ENCODE measurements at regions not wholly inside any gene's neighbourhood (a gene's known extent, or its start where the extent isn't known, plus 50 kb on each side); places are given as distances from the start of the nearest gene placed in this dataset.

DNA sequence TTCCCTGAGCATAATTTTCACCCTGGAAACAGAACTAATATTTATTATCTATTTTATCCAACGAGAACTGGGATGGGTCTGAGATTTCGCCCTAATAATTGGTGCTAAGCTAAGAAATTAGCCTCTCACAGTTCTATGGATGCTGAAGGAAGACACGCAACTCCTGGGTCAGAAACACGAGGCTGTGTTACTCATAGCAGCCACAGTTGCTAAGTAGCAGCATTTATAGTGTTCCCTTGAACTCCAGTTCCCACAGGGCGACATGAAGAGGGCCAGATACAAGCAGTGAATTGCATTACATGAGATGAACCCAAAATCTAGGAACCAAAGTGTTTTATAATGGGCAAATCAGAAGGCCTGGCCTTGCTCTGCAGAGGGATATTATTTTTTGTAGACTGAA is 109.8 kb upstream of the AGR3 start:
- TF ChIP-seq, protein P1, sequence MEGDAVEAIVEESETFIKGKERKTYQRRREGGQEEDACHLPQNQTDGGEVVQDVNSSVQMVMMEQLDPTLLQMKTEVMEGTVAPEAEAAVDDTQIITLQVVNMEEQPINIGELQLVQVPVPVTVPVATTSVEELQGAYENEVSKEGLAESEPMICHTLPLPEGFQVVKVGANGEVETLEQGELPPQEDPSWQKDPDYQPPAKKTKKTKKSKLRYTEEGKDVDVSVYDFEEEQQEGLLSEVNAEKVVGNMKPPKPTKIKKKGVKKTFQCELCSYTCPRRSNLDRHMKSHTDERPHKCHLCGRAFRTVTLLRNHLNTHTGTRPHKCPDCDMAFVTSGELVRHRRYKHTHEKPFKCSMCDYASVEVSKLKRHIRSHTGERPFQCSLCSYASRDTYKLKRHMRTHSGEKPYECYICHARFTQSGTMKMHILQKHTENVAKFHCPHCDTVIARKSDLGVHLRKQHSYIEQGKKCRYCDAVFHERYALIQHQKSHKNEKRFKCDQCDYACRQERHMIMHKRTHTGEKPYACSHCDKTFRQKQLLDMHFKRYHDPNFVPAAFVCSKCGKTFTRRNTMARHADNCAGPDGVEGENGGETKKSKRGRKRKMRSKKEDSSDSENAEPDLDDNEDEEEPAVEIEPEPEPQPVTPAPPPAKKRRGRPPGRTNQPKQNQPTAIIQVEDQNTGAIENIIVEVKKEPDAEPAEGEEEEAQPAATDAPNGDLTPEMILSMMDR (IDR thresholded peaks at IDR 0.05 in 2 of 3, conservative IDR thresholded peaks at IDR 0.05 in 1 of 3; ENCODE audit: control insufficient read depth in 2 of 3, extremely low read depth in 1 of 3, insufficient read depth in 1 of 3, low read depth in 3 of 3, low read length in 3 of 3), result no peak
- no peak for TF ChIP-seq DPF2 (IDR thresholded peaks at IDR 0.05)
